HEK293 (cell line): ENCODE measurements at regions not wholly inside any gene's neighbourhood (a gene's known extent, or its start where the extent isn't known, plus 50 kb on each side); places are given as distances from the start of the nearest gene placed in this dataset.

Experiments used
- HIC1 ChIP-seq: fragments of 450-650 bp; formaldehyde crosslinking; IDR thresholded peaks from 2 replicates; pipeline ENCODE4 v1.5.1; 2016; ENCODE audit warnings: missing biosample characterization, missing genetic modification characterization
- KLF10 ChIP-seq: fragments of 450-650 bp; IDR thresholded peaks from 2 replicates; pipeline ENCODE4 v1.5.1; 2018; ENCODE audit warnings: missing biosample characterization, mild to moderate bottlenecking, missing genetic modification characterization
- REST ChIP-seq: fragments of 450-650 bp; formaldehyde crosslinking; IDR thresholded peaks from 2 replicates; pipeline ENCODE4 v1.5.1; 2016; ENCODE audit warnings: missing biosample characterization, missing genetic modification characterization
- YY1 ChIP-seq: fragments of 450-650 bp; formaldehyde crosslinking; IDR thresholded peaks from 2 replicates; pipeline ENCODE4 v1.5.1; 2018; ENCODE audit warnings: missing biosample characterization, missing genetic modification characterization
- ZBTB21 ChIP-seq: fragments of 450-650 bp; formaldehyde crosslinking; IDR thresholded peaks from 2 replicates; pipeline ENCODE4 v1.5.1; 2017; ENCODE audit warnings: missing biosample characterization, missing genetic modification characterization
- ZNF16 ChIP-seq: fragments of 450-650 bp; formaldehyde crosslinking; IDR thresholded peaks from 2 replicates; pipeline ENCODE4 v1.5.1; 2016; ENCODE audit warnings: low read depth, missing biosample characterization, missing genetic modification characterization
- ZNF2 ChIP-seq: fragments of 450-650 bp; formaldehyde crosslinking; IDR thresholded peaks from 2 replicates; pipeline ENCODE4 v1.5.1; 2016; ENCODE audit warnings: missing biosample characterization, missing genetic modification characterization
- ZNF394 ChIP-seq: fragments of 450-650 bp; formaldehyde crosslinking; IDR thresholded peaks from 2 replicates; pipeline ENCODE4 v1.5.1; 2016; ENCODE audit warnings: missing biosample characterization, missing genetic modification characterization, mild to moderate bottlenecking, moderate library complexity, borderline replicate concordance
- ZNF426 ChIP-seq: fragments of 450-650 bp; formaldehyde crosslinking; IDR thresholded peaks from 2 replicates; pipeline ENCODE4 v1.5.1; 2017; ENCODE audit warnings: missing biosample characterization, missing genetic modification characterization, mild to moderate bottlenecking, inconsistent platforms, moderate library complexity
- TF ChIP-seq, protein P1 (sequence below): fragments of 450-650 bp; formaldehyde crosslinking; IDR thresholded peaks from 2 replicates; pipeline ENCODE4 v1.5.1; 2016; ENCODE audit warnings: missing biosample characterization, missing genetic modification characterization

DNA sequence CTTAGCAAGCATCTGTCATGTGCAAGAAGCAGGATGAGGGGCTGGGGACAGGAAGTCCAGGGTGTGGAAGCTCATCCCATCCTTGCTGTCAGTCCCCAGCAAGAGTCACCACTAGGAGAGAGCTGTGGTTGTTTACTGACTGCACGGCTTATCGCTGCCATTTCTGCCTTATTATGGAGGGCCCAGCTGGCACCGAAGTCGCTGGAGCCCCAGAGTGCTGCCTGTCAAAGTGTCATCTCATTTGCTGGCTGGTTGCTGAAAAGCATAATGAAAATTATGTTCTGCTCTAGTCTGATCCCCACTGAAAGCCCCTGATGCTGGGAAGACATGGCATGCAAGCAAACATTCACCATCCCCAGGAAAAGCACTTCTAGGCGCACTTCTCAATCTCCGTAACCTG is 642.7 kb downstream of the NPHP4 start:
- TF ChIP-seq, protein P1, sequence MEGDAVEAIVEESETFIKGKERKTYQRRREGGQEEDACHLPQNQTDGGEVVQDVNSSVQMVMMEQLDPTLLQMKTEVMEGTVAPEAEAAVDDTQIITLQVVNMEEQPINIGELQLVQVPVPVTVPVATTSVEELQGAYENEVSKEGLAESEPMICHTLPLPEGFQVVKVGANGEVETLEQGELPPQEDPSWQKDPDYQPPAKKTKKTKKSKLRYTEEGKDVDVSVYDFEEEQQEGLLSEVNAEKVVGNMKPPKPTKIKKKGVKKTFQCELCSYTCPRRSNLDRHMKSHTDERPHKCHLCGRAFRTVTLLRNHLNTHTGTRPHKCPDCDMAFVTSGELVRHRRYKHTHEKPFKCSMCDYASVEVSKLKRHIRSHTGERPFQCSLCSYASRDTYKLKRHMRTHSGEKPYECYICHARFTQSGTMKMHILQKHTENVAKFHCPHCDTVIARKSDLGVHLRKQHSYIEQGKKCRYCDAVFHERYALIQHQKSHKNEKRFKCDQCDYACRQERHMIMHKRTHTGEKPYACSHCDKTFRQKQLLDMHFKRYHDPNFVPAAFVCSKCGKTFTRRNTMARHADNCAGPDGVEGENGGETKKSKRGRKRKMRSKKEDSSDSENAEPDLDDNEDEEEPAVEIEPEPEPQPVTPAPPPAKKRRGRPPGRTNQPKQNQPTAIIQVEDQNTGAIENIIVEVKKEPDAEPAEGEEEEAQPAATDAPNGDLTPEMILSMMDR = no peak
- TF ChIP-seq KLF10 (tag by site-specific recombination) (no peak), REST (tag by site-specific recombination) (no peak), YY1 (tag by site-specific recombination) (no peak), ZNF2 (tag by site-specific recombination) (no peak), ZBTB21 (no peak), ZNF16 (tag by site-specific recombination) (no peak), ZNF426 (no peak), HIC1 (tag by site-specific recombination) (no peak), ZNF394 (tag by site-specific recombination) (no peak)
